Ramos (cell line): ENCODE measurements at regions not wholly inside any gene's neighbourhood (a gene's known extent, or its start where the extent isn't known, plus 50 kb on each side); places are given as distances from the start of the nearest gene placed in this dataset.

Experiments
- in situ Hi-C: fragments of 300-500 bp; cut with MboI; formaldehyde crosslinking; loops from one replicate; pipeline ENCODE4 v1.14.3; 2022; ENCODE audit warnings: low sequenced_read_pairs; ENCODE audit not compliant: unreplicated experiment

DNA sequence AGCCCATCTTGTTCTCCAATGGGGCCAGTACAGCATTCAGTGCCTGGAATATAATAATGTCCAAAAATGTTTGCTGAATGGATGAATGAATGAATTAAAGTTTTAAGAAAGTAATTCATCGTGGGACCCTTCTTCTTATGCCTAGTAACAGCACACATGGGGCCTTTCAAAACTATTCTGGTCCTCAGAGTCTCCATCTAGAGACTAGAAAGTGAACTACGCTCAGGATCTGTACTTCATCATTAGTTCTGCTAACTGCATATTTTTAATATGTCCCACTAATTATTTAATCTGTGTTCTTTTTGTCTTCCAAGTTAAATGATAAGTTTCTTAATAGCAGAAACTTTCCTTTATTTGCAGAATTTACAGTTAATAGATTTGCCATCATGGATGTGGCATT, 172.5 kb downstream of the SMAD2 start:
- in situ Hi-C loops = loop anchor here (10.0 kb wide), 2 partner anchors 363 to 543 kb away; no protein-coding TSS in a partner anchor

- in situ Hi-C loops = loop anchor here (10.0 kb wide), 2 partner anchors 362 to 542 kb away; no protein-coding TSS in a partner anchor
Observed at GRCh38 chr18:47756364-47757016, 174.0 kb downstream of the SMAD2 start.

GRCh38 chr18:47755102-47755456, 175.4 kb downstream of the SMAD2 start:
- in situ Hi-C loops = loop anchor here (10.0 kb wide), 2 partner anchors 360 to 540 kb away; no protein-coding TSS in a partner anchor

DNA sequence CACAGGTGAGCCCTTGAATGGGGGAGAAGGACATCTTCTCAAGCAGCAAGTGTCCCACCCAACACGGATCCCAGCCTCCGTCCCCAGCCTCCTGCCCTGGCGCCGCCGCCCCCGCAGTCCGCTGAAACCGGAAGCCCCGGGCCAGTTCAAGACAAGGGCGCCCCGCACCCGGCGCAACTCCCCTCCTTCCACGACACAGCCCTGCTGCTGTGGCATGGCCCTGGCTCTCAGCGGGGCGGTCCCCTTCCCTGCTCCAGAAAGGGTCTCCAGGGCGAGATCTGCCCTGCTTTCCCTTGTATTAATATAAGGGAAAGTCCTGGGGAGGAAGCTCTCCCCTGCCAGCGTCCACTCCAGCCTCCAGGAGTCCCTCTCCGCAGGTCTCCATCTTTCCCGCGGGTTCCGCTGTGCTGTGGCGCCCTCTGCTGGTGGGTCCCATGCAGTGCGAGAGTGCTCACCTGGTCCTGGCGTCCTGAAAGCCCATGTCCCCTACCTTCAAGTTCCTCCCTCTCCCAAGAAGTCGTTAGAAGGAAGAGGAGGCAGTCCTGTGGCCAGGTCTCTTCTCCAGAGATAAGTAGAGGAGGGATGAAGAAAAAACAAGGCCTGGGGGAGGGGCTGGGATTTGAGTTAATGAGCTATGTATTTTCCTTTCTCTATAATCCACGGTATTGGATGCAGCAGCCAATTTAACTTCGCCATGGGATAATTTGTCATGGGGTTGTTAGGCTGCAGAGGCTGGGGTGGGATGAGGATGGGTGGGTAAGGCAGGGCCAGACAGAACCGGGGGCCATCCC, 176.0 kb downstream of the SMAD2 start:
- in situ Hi-C loops = loop anchor here (10.0 kb wide), 2 partner anchors 360 to 540 kb away; no protein-coding TSS in a partner anchor

DNA sequence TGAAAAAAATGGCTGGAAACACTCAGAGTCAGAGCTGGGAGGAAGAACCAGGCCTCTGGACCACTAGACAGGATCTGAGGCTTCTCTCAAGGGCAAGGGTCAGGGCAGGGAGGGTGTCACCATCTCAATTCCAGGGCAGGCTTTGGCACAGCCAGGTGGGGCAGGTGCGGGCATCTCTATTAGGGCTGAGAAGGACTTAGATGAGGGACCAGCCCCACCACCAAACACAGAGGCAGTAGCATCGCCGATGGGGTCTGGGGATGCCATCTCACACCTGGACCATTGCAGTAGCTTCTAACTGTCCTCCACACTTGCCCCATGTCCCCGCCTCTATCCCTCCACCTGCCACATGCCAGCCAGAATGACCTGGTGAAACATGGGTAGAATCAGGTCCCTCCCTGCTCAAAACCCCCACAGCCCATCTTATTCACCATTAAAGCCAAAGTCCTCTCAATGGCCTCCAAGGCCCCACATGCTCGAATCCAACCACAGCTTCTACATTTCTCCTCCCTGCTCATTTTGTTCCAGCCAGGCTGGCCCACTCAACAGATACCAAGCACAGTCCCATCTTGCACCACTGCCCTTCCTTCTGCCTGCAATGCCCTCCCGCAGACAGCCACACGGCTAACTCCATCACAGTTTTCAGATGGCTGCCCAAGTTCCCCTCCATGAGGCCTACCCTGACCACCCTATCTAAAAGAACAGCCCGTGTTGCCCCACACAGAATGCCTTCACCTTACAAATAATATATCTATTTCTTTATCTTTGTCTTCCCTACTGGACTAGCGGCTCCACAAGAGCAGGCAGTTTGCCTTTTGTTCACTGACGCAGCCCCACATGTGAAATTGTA, 177.4 kb downstream of the SMAD2 start:
- in situ Hi-C loops = loop anchor here (10.0 kb wide), 2 partner anchors 358 to 538 kb away; no protein-coding TSS in a partner anchor

GRCh38 chr18:47750889-47751423, 179.5 kb downstream of the SMAD2 start:
- in situ Hi-C loops = loop anchor here (10.0 kb wide), 2 partner anchors 356 to 536 kb away; no protein-coding TSS in a partner anchor

DNA sequence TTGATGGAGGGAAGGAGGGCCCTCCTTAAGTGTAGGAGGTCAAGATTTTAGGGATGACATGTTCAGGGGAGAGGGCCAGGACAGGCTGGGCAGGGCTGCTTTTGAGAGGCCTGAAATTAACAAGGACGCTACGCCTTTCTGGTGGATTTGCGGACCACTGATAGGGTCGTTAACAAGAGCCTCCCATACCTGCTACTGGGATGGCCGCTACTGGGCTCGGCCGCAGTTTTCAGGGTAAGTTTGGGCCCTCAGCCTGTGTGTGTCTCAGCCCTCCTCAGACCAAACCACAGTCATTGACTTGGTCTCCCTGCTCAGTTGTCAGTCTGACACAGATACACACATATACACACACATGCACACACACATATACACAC, 180.9 kb downstream of the SMAD2 start:
- in situ Hi-C loops = loop anchor here (5.0 to 10.0 kb wide), 2 partner anchors 157 to 655 kb away; no protein-coding TSS in a partner anchor

GRCh38 chr18:47748847-47749599, 181.4 kb downstream of the SMAD2 start:
- in situ Hi-C loops = loop anchor here (5.0 to 10.0 kb wide), 2 partner anchors 157 to 654 kb away; no protein-coding TSS in a partner anchor

GRCh38 chr18:47748093-47748796, 182.2 kb downstream of the SMAD2 start:
- in situ Hi-C loops = loop anchor here (5.0 to 10.0 kb wide), 2 partner anchors 156 to 653 kb away; no protein-coding TSS in a partner anchor

DNA sequence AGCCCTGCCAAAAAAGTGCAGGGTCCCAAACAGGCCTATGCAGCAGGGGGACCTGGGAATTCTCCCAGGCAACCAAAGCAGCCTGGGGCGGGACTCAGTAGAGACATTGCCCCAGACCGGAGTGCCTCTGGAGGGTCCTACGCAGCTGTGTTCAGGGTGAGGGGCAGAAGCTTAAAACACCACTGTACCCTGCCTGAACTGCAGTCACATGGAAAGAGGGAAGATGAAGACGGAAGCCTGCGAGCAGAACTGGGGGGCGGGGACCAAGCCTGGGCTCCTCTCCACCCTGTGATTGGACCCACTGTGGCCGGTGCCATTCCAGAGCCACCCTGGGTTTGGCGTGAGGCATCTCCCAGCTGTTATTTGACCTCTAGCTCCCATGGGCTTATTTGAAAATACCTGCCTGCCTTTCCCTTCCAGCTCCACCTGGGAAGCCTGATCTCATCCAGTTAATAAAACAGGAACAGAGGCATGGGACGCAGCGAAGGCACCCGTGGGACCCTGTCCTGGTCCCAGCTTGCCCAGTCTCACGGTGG, 183.1 kb downstream of the SMAD2 start:
- in situ Hi-C loops = loop anchor here (5.0 to 10.0 kb wide), 2 partner anchors 155 to 653 kb away; no protein-coding TSS in a partner anchor

DNA sequence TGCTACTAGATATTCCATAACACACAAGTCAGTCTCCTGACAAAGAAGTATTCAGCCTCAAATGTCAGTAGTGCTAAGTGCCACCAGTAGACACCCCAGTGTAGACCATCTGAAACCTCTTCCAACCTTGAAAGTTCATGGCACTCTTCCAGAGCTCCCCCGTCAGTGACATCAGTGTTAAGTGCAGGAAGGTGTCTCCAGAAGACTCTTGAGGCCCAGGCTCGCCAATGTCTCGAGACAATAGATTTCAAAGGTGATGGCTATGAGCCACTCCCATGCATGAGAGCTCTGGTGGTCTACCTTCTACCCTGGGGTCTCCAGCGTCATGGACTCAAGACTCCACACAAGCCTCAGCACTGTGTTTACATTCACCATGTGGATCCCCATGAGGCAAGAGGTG, 183.8 kb downstream of the SMAD2 start:
- in situ Hi-C loops = loop anchor here (5.0 to 10.0 kb wide), 2 partner anchors 154 to 652 kb away; no protein-coding TSS in a partner anchor

DNA sequence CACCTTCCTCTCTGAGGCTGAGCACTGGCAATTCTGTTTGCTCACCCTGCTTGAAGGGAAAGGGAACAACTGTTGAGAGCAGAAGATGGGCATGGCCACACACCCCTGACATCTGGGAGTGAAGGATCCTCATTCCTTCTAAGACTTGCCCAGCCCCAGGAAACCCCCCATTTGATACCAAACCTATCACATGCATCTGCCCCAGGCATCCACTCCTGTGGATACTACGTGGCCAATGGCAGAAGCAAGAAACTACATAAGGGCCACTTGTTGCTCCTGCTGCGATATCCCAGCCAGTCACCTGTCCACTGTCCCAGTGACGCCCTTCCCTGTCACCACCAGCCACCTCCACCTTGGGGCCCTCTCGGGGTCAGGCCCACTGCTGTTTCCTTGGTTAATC, 185.2 kb downstream of the SMAD2 start:
- in situ Hi-C loops = loop anchor here (5.0 to 10.0 kb wide), 2 partner anchors 153 to 650 kb away; no protein-coding TSS in a partner anchor

DNA sequence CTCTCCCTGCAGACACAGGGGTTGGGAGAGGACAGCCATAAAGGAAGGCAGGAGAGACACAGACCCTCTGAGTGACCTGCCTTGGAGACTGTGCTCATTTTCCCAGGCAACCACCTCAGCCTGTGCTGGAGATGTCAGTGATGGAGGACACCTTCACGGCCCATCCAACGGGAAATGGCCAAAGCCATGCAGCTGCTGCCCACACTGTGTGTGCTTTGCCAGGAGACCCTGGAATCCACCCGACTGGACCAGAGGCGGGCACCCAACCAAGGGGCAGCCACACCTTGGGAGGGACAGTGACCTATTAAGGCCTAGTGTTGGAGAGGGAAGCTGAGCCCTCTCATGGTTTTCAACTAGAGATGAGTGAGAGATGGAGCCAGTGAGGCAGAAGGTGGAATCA, 192.5 kb downstream of the SMAD2 start:
- in situ Hi-C loops = no loop called here

- in situ Hi-C loops = no loop called here
Observed at GRCh38 chr18:47737198-47737830, 193.1 kb downstream of the SMAD2 start.

- in situ Hi-C loops = no loop called here
Observed at GRCh38 chr18:47736376-47737140, 193.9 kb downstream of the SMAD2 start.

DNA sequence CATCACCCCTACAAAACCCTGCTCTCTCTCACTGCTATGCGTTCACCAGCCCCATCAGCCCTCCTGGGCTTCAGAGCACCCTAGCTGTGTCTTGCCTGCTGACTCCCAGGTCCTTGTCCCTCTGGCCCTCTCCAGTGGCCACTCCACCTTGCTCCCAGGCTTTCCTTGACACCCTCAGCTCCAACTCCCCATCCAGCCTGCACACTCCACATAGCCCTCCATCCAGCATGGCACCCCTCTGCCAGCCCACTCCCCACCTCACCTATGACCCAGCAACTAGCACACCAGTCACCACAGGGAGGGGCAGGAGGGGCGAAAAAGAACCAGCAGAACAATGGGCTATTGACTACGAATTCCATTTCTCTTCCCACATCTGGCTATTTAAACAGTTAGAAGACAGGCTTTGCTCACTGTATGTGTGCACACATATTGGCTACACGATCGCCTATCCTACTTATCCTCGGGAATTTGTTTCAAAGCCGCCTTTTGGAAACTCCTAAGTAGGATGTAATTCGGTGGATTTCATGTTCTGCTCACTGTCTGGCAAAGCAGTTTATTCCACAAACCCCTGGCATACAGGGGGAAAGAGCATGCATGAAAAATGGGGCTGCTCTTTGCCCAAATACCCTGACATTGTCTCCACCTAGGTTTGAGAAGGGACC, 195.3 kb downstream of the SMAD2 start:
- in situ Hi-C loops = no loop called here
